Activated effector memory CD4-positive, alpha-beta T cell treated with anti-CD3 and anti-CD28 coated beads, Interleukin-2, amount 50 U/mL, for 16 hours (primary cell): ENCODE measurements at regions not wholly inside any gene's neighbourhood (a gene's known extent, or its start where the extent isn't known, plus 50 kb on each side); places are given as distances from the start of the nearest gene placed in this dataset.
A peak's percentile ranks its signal among the peaks of the same experiment; 100 is the strongest.

Experiments
- DNase-seq: peaks from one replicate; pipeline ENCODE4 v3.0.0-alpha.2; 2020

DNA sequence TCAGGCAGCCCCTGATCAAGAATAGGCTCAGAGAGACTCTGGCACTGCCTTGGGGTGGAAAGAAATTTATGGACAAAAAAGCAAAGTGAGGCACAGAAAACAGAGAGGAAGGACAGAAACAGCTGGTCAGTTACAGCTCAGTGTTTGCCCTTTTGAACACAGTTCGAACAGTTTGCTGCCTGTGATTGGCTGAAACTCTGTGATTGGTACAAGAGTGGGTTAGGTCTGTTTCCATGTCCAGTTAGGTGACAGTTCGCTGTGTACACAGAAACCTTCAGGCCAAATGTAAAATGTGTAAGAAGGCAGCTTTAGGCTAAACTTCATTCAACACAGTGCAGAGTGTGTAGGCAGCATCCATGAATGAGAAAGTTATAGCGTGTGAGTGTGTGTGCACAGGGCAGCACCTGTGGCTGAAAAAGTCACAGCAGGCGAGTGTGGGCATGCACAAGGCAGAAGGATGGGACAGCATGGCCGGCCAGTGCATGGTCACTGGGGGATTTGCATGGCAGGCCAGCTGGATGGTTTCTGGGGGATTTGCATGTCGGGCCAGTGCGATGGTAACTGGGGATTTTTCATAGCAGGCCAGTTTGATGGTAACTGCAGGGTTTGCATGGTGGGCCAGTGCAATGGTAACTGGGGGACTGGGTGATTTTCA lies 75.4 kb upstream of the FRMD1 start:
- no peak for DNase-seq

DNA sequence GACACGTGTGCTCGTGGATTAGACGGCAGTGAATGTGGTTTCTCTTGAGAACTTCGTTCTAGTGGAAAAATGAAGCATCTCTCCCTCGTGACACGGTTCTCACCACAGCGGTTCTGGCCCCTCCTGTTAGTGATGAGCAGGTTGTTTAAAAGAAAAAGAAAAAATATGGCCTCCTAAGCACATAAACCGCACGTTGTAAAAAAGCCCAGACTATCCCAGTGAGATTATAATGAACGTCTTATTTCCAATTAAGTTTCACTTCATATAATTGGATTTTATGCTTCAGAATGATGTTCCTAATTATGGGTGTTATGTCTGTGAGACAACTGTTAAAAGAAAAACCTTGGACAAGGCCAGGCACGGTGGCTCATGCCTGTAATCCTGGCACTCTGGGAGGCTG lies 74.5 kb upstream of the FRMD1 start:
- DNase-seq, result no peak

- no peak for DNase-seq
These were observed 74.0 kb upstream of the FRMD1 start for GRCh38 chr6:168152980-168153379.

GRCh38 chr6:168152306-168152963 lies 73.4 kb upstream of the FRMD1 start:
- DNase-seq, result peak; percentile 36

DNA sequence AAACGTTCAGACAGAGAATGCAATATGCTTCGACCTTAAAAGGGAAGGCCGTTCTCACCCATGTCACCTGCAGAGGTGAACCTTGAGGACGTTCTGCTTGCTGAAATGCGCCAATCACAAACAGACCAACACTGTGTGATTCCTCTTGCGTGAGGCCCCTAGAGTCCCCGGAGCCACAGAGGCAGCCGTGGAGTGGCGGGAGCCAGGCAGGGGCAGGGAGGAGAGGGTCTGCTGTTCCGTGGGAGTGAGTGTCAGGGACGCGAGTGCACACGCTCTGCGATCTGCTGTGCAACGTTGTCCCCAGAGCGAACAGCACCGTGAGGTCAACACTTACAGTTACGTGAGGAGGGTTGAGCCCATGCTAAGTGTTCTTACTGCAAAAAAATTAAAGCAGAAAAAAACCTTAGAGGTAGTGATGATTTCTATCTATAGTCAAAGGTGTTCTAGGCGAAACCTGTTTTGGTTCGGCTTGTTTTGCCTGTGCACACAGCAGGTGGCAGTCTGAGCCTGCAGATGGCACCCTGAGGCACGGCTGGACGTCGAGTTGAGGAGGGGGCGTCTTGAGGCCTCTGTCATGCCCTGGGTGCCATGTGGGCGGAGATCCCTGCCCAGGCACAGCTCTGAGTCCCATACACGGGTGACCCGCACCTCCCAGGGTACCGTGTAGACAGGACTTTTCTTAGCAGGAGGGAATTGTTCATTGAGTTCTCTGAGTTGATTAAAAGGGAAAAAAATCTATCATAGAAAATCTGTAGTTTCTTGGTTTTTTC lies 71.7 kb upstream of the FRMD1 start:
- no peak for DNase-seq

DNA sequence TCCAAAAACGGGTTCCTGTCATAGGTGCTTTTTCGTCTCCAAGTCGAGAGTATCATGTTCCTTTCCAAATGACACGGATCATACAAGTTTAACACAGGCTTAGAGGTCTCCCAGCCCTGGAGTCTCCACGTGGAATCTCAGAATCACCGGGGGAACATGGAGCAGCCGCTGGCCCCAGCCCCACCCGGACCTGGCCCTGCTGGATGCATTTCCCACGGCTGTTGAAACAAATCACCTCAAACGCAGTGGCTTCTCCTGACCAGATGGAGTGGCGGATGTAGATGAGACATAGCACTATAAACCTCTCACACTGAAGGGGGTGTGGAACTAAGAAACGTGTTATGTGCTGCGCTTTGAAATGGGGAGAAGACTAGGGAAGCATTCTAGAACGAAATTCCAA lies 70.0 kb upstream of the FRMD1 start:
- DNase-seq, result no peak

GRCh38 chr6:168148231-168148849 lies 69.3 kb upstream of the FRMD1 start:
- DNase-seq, result no peak

- DNase-seq, result no peak
These were observed 68.3 kb upstream of the FRMD1 start for GRCh38 chr6:168147205-168147738.

GRCh38 chr6:168145747-168146596 lies 67.0 kb upstream of the FRMD1 start:
- no peak for DNase-seq

DNA sequence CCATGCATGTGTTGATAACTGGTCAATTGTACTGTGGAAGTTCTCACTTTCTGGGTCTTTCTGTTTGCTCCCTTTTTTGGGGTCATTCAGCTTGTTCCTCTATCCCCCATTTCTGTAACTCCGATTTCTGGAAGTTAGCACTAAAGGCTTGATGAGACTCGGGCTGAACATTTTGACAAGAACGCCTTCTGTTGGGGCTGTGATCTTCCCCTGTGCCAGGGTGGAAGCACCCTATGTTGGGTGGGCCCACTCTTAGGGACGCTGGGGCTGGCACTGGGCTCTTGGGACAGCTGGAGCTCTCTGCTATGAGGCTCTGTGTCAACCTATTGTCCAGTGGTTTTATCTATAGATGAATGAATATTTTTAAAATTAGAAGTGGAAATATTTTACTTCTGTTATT lies 60.1 kb upstream of the FRMD1 start:
- no peak for DNase-seq

DNA sequence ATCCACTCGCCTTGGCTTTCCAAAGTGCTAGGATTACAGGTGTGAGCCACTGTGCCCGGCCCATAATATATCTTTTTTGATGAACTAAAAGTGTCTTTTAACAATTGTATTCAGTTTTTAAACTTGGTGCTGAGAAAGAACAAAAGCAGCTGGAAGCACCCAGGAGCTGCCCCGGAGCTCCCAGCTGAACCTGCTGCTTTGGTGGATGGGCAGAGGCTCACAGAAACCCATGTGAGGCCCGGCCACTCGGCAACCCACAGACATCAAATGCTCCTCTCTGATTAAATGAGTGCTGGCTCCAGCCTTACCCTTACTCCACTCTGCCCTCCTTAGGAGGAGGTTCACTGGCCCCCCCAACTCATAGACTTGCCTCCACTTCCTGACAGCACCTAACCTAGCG lies 59.4 kb upstream of the FRMD1 start:
- no peak for DNase-seq

GRCh38 chr6:168137024-168137423 lies 58.0 kb upstream of the FRMD1 start:
- no peak for DNase-seq

- DNase-seq, result no peak
These were observed 57.6 kb upstream of the FRMD1 start for GRCh38 chr6:168136622-168137021.

DNA sequence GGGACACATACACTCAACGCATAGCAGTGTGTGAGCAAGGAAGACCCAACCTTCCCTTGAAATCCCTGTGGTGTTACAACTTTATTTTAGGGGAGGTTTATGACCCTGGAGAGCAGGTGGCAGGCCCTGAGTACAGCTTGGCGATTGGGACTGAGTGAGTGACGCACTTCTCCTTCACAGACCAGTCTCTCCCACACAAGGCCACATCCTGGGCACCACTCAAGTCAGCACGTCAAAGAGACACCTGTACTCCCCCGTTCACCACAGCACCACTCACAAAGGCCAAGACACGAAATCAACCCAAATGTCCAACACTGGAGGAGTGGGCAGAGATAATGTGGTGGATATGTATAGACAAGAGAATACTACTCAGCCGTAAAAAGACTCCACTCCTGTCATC lies 57.0 kb upstream of the FRMD1 start:
- DNase-seq, result no peak

GRCh38 chr6:168134560-168135201 lies 55.7 kb upstream of the FRMD1 start:
- no peak for DNase-seq

DNA sequence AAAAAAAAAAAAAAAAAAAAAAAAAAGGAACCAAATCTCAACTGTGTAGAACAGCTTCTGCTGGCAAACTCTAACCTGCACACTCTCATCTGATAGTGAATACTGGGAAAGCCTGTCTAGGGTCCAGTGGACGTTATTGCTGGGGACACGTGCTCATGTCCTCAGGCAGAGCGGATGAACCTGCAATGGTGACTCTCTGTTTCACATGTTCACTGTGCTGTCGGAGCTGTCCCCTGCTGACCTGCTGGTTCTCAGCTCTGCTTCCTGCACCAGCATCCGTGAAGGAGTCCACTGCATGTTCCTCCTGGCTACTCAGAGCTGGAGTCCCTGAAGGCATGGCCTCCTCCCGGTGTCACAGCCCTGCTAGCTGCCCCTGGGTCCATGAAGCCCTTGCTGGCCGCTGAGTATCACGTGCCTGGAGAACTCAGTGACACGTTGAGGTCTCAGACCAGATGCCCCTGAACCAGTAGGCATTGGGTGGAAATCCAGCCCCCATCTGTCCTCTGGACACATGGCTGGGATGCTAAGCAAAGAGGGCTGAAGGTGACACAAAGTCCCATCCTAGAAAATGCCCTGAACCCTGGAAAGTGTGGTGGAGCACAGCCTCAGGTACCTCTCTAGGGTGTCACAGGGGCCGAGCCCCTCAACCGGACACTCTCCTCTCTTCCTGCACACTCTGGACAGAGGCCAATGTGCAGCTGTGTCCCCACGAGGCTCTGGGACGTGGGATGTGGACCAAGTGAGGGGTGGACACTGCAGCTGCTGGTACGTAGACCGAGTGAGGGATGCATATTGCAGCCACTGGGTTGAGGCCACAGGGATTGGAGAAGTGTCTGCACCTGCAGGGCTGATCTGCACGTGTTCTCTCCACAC lies 54.9 kb upstream of the FRMD1 start:
- no peak for DNase-seq

DNA sequence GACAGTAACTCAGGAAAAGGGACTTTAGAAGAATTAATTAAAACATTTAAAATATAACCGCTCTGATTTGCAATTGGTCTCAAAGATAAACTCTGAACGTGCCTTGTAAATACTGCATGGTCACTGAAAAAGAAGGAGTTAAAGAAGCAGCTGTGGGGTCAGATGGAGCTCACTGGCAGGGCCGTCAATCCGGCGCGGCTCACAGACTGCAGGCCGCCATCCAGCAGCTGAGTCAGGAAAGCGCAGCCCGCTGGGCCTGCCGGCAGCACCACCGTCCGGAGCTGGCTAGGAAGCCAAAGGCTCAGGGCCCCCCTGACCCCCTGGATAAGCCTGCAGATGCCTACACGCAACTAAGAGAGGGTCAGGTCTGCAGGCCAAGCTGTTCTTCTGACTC lies 54.2 kb upstream of the FRMD1 start:
- DNase-seq, result no peak

- no peak for DNase-seq
These were observed 53.6 kb upstream of the FRMD1 start for GRCh38 chr6:168132531-168133167.

GRCh38 chr6:168131464-168132415 lies 52.7 kb upstream of the FRMD1 start:
- no peak for DNase-seq
